Epithelial cell of esophagus (primary cell): ENCODE measurements at regions not wholly inside any gene's neighbourhood (a gene's known extent, or its start where the extent isn't known, plus 50 kb on each side); places are given as distances from the start of the nearest gene placed in this dataset.

Experiments
- DNase-seq: peaks from one replicate; pipeline ENCODE4 v3.0.0; 2010; ENCODE audit warnings: low read depth
- H3K4me3 ChIP-seq: 2 replicates; pipeline ENCODE4 v1.5.1; 2011; ENCODE audit warnings: mild to moderate bottlenecking, low read length, control low read depth
- TF ChIP-seq, protein P1 (sequence below): IDR thresholded peaks from 2 replicates; pipeline ENCODE4 v1.5.1; 2011; ENCODE audit warnings: low read depth, mild to moderate bottlenecking, low read length, control low read depth, inconsistent platforms; ENCODE audit not compliant: insufficient read depth; ENCODE audit errors: missing control alignments

DNA sequence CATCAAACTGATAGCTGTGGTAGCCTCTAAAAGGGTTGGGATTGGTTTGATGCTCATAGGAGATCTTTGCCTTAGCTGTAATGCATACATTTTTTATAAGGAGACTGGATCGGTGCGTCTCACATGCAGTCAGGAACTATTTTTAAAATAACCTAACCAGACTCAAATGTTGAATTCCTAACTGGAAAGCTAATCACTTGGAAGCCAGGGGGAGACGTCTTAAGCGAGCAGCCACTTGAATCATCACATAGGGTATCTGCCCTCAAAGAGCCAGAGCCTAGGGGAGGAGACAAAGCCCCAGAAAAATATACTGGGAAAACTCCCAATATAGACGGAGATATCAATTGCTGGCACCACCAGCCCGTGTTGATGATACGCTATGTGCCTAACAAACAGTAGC lies 61.7 kb upstream of the PUM1 start:
- TF ChIP-seq, protein P1, sequence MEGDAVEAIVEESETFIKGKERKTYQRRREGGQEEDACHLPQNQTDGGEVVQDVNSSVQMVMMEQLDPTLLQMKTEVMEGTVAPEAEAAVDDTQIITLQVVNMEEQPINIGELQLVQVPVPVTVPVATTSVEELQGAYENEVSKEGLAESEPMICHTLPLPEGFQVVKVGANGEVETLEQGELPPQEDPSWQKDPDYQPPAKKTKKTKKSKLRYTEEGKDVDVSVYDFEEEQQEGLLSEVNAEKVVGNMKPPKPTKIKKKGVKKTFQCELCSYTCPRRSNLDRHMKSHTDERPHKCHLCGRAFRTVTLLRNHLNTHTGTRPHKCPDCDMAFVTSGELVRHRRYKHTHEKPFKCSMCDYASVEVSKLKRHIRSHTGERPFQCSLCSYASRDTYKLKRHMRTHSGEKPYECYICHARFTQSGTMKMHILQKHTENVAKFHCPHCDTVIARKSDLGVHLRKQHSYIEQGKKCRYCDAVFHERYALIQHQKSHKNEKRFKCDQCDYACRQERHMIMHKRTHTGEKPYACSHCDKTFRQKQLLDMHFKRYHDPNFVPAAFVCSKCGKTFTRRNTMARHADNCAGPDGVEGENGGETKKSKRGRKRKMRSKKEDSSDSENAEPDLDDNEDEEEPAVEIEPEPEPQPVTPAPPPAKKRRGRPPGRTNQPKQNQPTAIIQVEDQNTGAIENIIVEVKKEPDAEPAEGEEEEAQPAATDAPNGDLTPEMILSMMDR = no peak
- no peak for DNase-seq
- no peak overlapping the region for H3K4me3 ChIP-seq

DNA sequence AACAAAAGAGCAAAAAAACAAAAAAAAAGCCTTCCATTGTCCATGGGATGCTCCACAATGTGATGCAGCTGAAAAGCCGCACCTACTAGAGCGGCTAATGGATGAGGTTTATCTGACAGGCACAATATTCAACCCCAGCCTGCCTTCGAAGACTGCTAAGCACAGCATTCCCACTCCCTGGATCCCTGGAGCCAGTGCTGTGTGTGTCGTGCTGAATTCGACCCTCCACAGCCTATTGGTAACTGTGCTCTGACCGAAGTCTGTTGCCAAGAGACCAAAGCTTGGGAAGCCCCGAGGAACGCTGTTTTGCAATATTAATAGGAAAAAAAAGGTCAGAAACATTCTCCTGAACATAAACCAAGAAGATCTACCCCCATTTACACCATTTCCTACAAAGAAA lies 57.2 kb upstream of the PUM1 start:
- no peak for DNase-seq
- no peak overlapping the region for H3K4me3 ChIP-seq
- TF ChIP-seq, protein P1 = no peak

DNA sequence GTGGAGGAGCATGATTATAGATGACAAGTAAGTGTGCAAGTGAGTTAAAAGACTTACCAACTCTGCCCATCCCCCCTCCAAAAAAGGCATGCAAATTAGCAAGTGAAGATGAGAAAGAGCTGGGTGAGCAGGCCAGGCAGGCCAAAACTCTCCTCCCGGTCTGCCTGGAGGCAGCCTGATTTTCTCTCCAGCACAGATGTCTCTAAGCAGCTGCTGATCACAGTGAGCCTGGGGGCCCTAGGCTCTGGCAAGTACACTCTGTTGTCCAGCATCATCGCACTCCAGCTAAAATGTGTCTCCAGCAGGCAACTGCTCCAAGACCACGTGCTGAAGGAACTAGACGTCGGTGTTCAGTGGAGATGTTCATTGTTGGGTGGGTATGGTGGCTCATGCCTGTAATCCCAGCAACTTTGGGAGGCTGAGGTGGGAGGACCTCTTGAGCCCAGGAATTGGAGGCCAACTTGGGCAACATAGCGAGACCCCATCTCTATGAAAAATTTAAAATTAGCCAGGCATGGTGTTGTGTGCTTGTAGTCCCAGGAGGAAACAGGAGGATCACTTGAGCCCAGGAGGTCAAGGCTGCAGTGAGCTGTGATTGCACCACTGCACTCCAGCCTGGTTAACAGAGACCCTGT lies 56.7 kb upstream of the PUM1 start:
- no peak overlapping the region for H3K4me3 ChIP-seq
- peak; percentile 28 for DNase-seq
- TF ChIP-seq, protein P1 = no peak

DNA sequence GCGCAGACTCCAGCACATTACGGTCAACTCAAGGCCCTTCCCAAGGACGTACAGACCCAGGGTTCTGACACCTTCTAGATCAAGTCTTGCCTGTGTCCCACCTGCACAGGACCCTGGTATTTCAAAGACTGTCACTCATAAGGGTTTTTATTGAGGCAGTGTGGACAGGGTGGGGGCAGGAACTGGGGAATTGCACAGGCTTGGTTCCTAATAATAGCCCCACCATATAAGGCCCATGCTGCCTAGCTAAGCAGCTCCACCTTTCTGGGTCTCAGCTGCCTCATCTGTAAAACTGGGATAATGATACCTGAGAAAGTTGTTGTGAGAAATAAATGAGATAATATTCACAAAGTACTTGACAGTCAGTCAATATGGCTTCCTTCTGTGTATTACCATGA lies 55.3 kb upstream of the PUM1 start:
- DNase-seq = no peak
- no peak overlapping the region for H3K4me3 ChIP-seq
- TF ChIP-seq, protein P1 = no peak

DNA sequence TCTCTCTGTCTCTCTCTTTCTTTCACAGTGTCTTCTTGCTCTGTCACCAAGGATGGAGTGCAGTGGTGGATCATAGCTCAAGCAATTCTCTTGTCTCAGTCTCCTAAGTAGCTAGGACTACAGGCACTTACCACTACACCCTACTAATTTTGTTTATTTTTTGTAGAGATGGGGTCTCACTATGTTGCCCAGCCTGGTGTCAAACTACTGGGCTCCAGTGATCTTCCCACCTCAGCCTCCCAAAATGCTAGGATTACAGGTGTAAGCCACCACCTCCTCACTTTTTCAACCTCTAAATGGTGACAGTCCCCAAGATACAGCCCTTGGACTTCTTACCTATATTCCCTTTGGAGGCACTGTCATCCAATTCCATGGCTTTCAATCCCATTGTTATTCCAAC lies 50.5 kb upstream of the PUM1 start:
- TF ChIP-seq, protein P1 = no peak
- no peak for DNase-seq
- H3K4me3 ChIP-seq = no peak overlapping the region
